IMR-90 (cell line): ENCODE measurements at regions not wholly inside any gene's neighbourhood (a gene's known extent, or its start where the extent isn't known, plus 50 kb on each side); places are given as distances from the start of the nearest gene placed in this dataset.

Experiments
- ATAC-seq: fragments of 200-7000 bp; cut with Tn5 transposase; 2 replicates; pipeline ENCODE4 v1.9.1; 2020; ENCODE audit warnings: low read depth, mild to moderate bottlenecking, moderate library complexity
- BruUV-seq: library from RNA; stranded (reverse); fragments of 400-500 nt; replicated peaks from 2 replicates; lab custom pipeline; 2021; lab: Mats Ljungman, UMichigan
- CTCF ChIA-PET: fragments of 300-600 bp; formaldehyde crosslinking; extraction: SDS; loops from one replicate; lab custom pipeline; 2021; ENCODE audit warnings: antibody characterized with exemption; lab: Yijun Ruan, JAX
- POLR2A ChIA-PET: fragments of 300-600 bp; sonication (Branson Sonifier 250); formaldehyde crosslinking; loops from one replicate; lab custom pipeline; 2022; ENCODE audit warnings: antibody characterized with exemption; ENCODE audit not compliant: unreplicated experiment; lab: Charles Lee
- DNase-seq: peaks from one replicate; pipeline ENCODE4 v3.0.0; 2013
- H2AFZ ChIP-seq: replicated peaks from 2 replicates; pipeline ENCODE3; 2013; ENCODE audit warnings: low read length, mild to moderate bottlenecking; ENCODE audit not compliant: poor library complexity
- H2AK5ac ChIP-seq: 2 replicates; pipeline ENCODE4 v1.6.1; 2013; ENCODE audit warnings: low read depth, low read length, inconsistent platforms
- H2AK9ac ChIP-seq: replicated peaks from 2 replicates; pipeline ENCODE3; 2013; ENCODE audit warnings: mild to moderate bottlenecking, low read depth, low read length, moderate library complexity; ENCODE audit not compliant: poor library complexity
- H2BK120ac ChIP-seq: 2 replicates; pipeline ENCODE4 v1.6.1; 2013; ENCODE audit warnings: low read depth, low read length, inconsistent platforms
- H2BK15ac ChIP-seq: 3 replicates; pipeline ENCODE4 v1.6.1; 2013; ENCODE audit warnings: low read depth, low read length, inconsistent platforms
- H2BK20ac ChIP-seq: 2 replicates; pipeline ENCODE4 v1.6.1; 2013; ENCODE audit warnings: low read depth, mild to moderate bottlenecking, inconsistent platforms, low read length, moderate library complexity
- H2BK5ac ChIP-seq: 2 replicates; pipeline ENCODE4 v1.6.1; 2013; ENCODE audit warnings: mild to moderate bottlenecking, low read depth, low read length, inconsistent platforms; ENCODE audit not compliant: poor library complexity, severe bottlenecking
- H3K14ac ChIP-seq: replicated peaks from 2 replicates; pipeline ENCODE4 v1.6.1; 2013; ENCODE audit warnings: low read depth, low read length, inconsistent platforms
- H3K18ac ChIP-seq: 2 replicates; pipeline ENCODE4 v1.6.1; 2013; ENCODE audit warnings: low read depth, low read length, control low read depth
- H3K23ac ChIP-seq: 2 replicates; pipeline ENCODE4 v1.6.1; 2013; ENCODE audit warnings: low read depth, low read length, inconsistent platforms
- H3K27ac ChIP-seq: 2 replicates; pipeline ENCODE4 v1.5.1; 2013; ENCODE audit warnings: mild to moderate bottlenecking, control low read depth, low read length; ENCODE audit not compliant: insufficient read depth
- H3K27me3 ChIP-seq: 2 replicates; pipeline ENCODE4 v1.6.1; 2013; ENCODE audit warnings: low read length; ENCODE audit not compliant: control insufficient read depth, insufficient read depth
- H3K36me3 ChIP-seq: 2 replicates; pipeline ENCODE4 v1.6.1; 2013; ENCODE audit warnings: low read length, mixed read lengths; ENCODE audit not compliant: control insufficient read depth, insufficient read depth
- H3K4ac ChIP-seq: 2 replicates; pipeline ENCODE4 v1.6.1; 2013; ENCODE audit warnings: low read depth, low read length, inconsistent platforms
- H3K4me1 ChIP-seq: 2 replicates; pipeline ENCODE4 v1.6.1; 2013; ENCODE audit warnings: low read length, mixed read lengths; ENCODE audit not compliant: control insufficient read depth, insufficient read depth
- H3K4me2 ChIP-seq: 2 replicates; pipeline ENCODE4 v1.6.1; 2013; ENCODE audit warnings: low read depth, mild to moderate bottlenecking, control low read depth, low read length, moderate library complexity
- H3K4me3 ChIP-seq: 2 replicates; pipeline ENCODE4 v1.5.1; 2013; ENCODE audit warnings: low read depth, mild to moderate bottlenecking, control low read depth, low read length, moderate library complexity; ENCODE audit not compliant: insufficient read depth
- H3K56ac ChIP-seq: 2 replicates; pipeline ENCODE4 v1.6.1; 2013; ENCODE audit warnings: low read length, inconsistent platforms; ENCODE audit not compliant: insufficient read depth; ENCODE audit errors: extremely low read depth
- H3K79me1 ChIP-seq, 2 experiments: 2 replicates each; pipeline ENCODE4 v1.6.1; 2013; ENCODE audit warnings: low read length in 2 of 2, inconsistent platforms in 1 of 2, low read depth in 1 of 2
- H3K9ac ChIP-seq: 2 replicates; pipeline ENCODE4 v1.6.1; 2013; ENCODE audit warnings: low read depth, low read length, control low read depth
- H3K9me1 ChIP-seq: 2 replicates; pipeline ENCODE4 v1.6.1; 2013; ENCODE audit warnings: low read length, inconsistent platforms; ENCODE audit not compliant: insufficient read depth
- H3K9me3 ChIP-seq: 2 replicates; pipeline ENCODE4 v1.6.1; 2013; ENCODE audit warnings: low read length; ENCODE audit not compliant: control insufficient read depth, insufficient read depth
- H4K20me1 ChIP-seq: 2 replicates; pipeline ENCODE4 v1.6.1; 2013; ENCODE audit warnings: low read length, inconsistent platforms; ENCODE audit not compliant: insufficient read depth
- H4K5ac ChIP-seq: 2 replicates; pipeline ENCODE4 v1.6.1; 2013; ENCODE audit warnings: mild to moderate bottlenecking, low read depth, low read length, control low read depth
- H4K8ac ChIP-seq, 2 experiments: 2 replicates each; pipeline ENCODE4 v1.6.1; 2013; ENCODE audit warnings: low read depth in 2 of 2, low read length in 2 of 2, control low read depth in 1 of 2, inconsistent platforms in 1 of 2
- H4K91ac ChIP-seq: 2 replicates; pipeline ENCODE4 v1.6.1; 2013; ENCODE audit warnings: low read depth, low read length, inconsistent platforms; ENCODE audit not compliant: insufficient read depth
- BHLHE40 ChIP-seq: fragments of 150-350 bp; IDR thresholded peaks from 2 replicates; pipeline ENCODE4 v1.6.1; 2016; ENCODE audit warnings: mild to moderate bottlenecking, low read depth, low read length
- CTCF ChIP-seq: conservative IDR thresholded peaks from 2 replicates; pipeline ENCODE4 v1.5.1; 2012; ENCODE audit warnings: mild to moderate bottlenecking, low read depth, low read length, improper control_type of control experiment
- FOS ChIP-seq: fragments of 150-350 bp; IDR thresholded peaks from 2 replicates; pipeline ENCODE4 v1.6.1; 2016; ENCODE audit warnings: low read depth, low read length
- MAZ ChIP-seq: IDR thresholded peaks from 2 replicates; pipeline ENCODE4 v1.6.1; 2012; ENCODE audit warnings: low read depth, mild to moderate bottlenecking, low read length, improper control_type of control experiment, moderate library complexity, borderline replicate concordance
- MXI1 ChIP-seq: IDR thresholded peaks from 2 replicates; pipeline ENCODE4 v1.6.1; 2012; ENCODE audit warnings: low read depth, mild to moderate bottlenecking, low read length, moderate library complexity, borderline replicate concordance
- POLR2A ChIP-seq: IDR thresholded peaks from 2 replicates; pipeline ENCODE4 v1.6.1; 2012; ENCODE audit warnings: mild to moderate bottlenecking, low read depth, low read length
- WGBS, 2 experiments: methylation state at CpG; one replicate each; pipeline versions ENCODE4 v1.1.5 to v1.1.7; 2013; ENCODE audit warnings: missing lambda C conversion rate in 2 of 2; ENCODE audit not compliant: insufficient read length in 1 of 2; ENCODE audit errors: extremely low coverage in 2 of 2; 5-methylcytosine and 5-hydroxymethylcytosine counted together
- dilution Hi-C: fragments of 300-500 bp; cut with HindIII; formaldehyde crosslinking; loops from one replicate; pipeline ENCODE4 v1.14.3; 2018; ENCODE audit warnings: low sequenced_read_pairs; ENCODE audit not compliant: unreplicated experiment
- in situ Hi-C: fragments of 300-500 bp; cut with MboI; formaldehyde crosslinking; loops from 3 replicates; pipeline ENCODE4 v1.14.3; 2019; ENCODE audit warnings: low sequenced_read_pairs, inconsistent platforms, mixed read lengths
- intact Hi-C: fragments of 100-400 bp; cut with micrococcal nuclease; formaldehyde crosslinking; loops from 2 replicates; pipeline ENCODE4 v1.10.0; 2022

- BruUV-seq: no TSS peak
- ATAC-seq (no peak), DNase-seq (peak; percentile 84)
- Histone ChIP-seq H3K9ac (peak overlapping the region; percentile 70; the same call in 1 of the 2 replicates), H3K27me3 (no peaks in the 10 kb centered on the region), H2BK5ac (peak overlapping the region; percentile 98), H3K14ac (peak overlapping the region; percentile 99), H2BK120ac (peak overlapping the region; percentile 100), H2BK15ac (peak overlapping the region; percentile 100), H3K23ac (peak overlapping the region; percentile 98), H3K56ac (peak overlapping the region; percentile 100), H3K36me3 (no peaks in the 10 kb centered on the region), H3K27ac (peak overlapping the region; percentile 98), H3K4me1 (peaks cover 49% of the 10 kb centered on the region), H4K91ac (peak overlapping the region; percentile 100), H3K4me3 (no peak overlapping the region), H3K9me3 (no peaks in the 10 kb centered on the region), H4K5ac (peak overlapping the region; percentile 93), H2AK9ac (peak overlapping the region; percentile 68), H4K20me1 (no peaks in the 10 kb centered on the region), H2BK20ac (peak overlapping the region; percentile 100), H3K79me1 (peaks cover 34 to 58% of the 10 kb centered on the region in 2 experiments), H4K8ac (peak overlapping the region; percentile 99 to 100), H3K9me1 (peaks cover 36% of the 10 kb centered on the region), H3K4me2 (no peak overlapping the region), H2AFZ (peak overlapping the region; percentile 34), H3K18ac (peak overlapping the region; percentile 98), H3K4ac (peak overlapping the region; percentile 100), H2AK5ac (peak overlapping the region; percentile 100)
- no CpG with 5 or more reads among the region's 1 CpG for WGBS, 2 experiments
- ChIA-PET POLR2A (interaction anchor here (0.7 kb wide), 1 partner anchor 163 kb away, joined by 3 read pairs; no protein-coding TSS in a partner anchor), CTCF (interaction anchor here (1.1 kb wide), 1 partner anchor 160 kb away, joined by 3 read pairs; no protein-coding TSS in a partner anchor)
- dilution Hi-C loops (no loop called here), intact Hi-C loops (no loop called here), in situ Hi-C loops (no loop called here)
- no peak for TF ChIP-seq CTCF
- no peak for TF ChIP-seq MXI1
- no peak for TF ChIP-seq BHLHE40
- no peak for TF ChIP-seq POLR2A
- no peak for TF ChIP-seq FOS
- TF ChIP-seq MAZ: no peak
Observed at GRCh38 chr5:14039576-14039975, 95.1 kb upstream of the DNAH5 start.
